ENCODE measurements at regions not wholly inside any gene's neighbourhood (a gene's known extent, or its start where the extent isn't known, plus 50 kb on each side); places are given as distances from the start of the nearest gene placed in this dataset.

DNA sequence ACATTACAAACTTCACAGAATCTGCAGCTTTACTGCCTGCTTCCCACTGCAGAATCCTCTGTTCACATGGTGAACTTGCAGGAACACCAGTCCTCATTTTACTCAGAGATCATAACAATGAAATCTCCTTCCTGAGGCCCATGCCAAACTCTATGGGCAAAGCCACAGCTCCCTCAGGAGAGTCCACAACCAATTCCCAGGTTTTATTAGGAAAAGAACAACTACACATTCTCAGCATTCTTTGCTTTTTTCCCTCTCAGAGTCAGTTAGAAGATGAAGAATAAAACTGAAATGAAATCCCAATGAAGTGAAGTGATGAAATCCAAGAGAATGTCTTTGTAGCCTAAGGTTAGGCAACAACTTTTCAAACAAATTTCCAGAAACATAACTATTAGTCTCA is 233.7 kb downstream of the DSEL start:
- no peak for DNase-seq

DNA sequence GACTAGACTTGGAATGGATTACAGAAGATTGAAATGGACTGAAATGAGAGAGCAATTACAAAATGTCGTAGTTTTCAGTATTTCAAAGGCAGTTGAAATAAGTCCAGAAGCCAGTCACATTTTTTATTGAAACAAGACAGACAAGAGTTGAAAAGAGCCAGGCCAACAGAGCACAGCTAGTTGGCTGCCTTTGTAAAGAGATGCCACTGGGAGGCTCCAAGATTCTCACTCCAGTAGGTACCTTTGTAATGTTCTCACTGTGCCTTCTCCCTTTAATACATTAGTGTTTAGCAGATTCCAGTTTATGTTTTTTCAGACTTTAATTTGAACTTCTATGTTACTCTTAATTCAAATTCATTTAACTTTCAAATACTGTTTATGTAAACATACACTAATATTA is 234.8 kb downstream of the DSEL start:
- no peak for DNase-seq

DNA sequence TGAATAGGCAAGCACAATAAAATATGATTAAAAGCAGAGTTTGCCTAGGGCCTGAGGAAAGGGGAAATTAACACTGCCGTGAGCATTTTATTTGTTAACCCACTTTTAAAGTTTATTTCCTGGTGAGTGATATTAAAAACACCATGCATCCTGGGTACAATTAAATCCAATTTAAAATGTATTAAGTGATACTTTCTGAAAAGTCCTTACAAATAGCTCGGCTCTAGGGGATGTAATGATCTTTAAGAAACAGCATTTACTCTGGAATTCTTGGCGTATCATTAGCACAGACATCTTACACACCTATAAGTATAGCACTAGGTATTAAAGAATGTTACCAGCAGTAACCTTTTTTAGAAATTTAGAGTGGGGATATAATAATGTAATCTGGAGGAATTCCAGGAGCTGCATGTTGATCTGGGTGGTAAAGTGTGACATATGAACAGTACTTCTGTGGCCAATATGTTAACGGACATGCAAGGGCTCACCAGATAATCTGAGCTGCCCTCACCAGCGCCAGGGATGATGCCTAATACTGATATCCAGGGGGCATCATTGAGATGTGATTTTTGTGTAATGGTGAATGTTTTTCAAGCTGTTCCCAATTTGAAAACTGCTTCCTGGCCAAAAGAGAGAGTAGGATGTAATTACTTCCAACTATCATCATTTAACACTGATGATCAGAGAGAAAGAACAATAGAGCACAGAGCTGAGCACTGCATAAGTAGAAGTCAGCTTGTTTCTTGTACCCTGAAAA is 235.9 kb downstream of the DSEL start:
- no peak for DNase-seq

DNA sequence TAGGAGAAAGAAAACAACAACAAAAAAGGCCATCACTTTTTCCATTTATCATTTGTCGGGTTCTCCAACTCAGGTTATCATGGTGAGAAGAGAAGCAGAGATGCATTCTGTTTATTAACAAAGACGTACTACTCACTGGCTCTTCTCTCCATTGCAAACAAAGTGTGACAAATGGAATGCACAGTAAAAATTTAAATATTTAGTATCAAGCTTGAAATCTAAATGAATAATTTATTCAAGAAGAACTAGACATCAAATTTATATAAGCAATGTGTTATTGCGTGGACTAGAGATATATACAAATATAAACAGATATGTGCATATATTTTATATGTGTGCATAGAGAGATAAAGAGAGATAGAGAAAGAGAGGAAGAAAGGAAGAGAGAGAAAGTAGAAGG is 236.5 kb downstream of the DSEL start:
- DNase-seq, result no peak

DNA sequence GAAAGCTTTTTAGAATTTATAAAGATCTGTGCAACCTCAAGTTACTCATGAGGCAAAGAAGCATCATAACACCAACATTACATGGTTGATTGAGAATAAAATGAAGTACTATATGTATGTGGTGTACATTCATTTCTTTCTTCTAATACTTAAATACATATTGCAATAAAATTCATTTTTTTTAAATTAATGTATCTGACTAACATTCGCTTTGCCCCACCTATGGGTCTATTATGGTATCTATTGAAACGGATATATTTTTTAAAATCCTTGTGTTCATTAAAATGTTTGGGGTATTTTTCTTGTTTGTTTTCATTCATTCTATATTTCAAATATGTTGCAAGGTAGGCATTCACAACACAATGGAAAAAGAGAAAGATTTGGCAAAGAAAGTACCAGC is 237.5 kb downstream of the DSEL start:
- DNase-seq, result no peak

DNA sequence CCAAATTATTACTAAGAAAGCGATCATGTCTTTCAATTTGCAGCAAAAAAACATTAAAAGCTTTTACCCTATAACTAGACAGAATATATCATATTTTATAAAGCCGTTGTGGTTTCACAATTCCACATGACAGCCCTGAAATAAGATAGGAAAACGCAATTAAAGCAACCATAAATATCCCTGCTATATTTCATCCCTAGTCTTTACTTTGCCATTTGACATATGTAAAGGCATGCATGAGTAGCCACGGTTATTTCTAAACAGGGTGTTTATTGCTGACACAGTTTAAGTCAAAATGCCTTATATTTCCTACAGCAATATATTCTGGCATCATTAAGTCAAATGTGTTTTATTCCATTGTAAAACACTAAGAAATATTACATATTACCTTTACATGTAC is 239.9 kb downstream of the DSEL start:
- DNase-seq, result no peak

DNA sequence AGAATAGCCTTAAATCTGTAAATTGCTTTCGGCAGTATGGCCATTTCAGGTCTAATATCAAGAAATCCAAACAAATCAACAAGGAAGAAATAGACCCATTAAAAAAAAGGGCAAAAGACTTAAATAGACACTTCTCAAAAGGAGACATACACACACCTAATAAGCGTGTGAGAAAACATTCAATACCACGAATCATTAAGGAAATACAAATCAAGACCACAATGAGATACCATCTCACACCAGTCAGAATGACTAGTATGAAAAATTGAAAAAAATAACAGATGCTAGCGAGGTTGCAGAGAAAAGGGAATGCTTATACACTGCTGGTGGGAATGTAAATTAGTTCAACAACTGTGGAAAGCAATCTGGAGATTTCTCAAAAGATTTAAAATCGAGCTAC is 243.2 kb downstream of the DSEL start:
- no peak for DNase-seq

DNA sequence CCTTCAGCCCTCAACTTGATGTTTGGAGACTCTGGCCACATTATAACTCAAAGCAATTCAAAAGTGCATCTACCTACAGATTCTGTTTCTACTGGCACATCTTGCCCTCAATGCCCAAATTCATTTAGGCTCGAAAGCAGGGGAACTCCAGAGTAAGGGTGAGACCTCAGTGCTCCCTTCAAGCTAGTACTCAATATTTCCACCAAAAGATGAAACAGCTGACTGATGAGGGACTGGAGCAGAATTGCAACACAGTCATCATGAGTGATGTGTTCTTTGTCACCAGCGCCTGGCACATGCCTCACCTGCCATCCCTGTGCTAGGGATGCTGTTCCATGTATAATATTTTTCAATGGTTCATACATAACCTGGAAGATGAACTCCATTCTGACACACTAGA is 247.3 kb downstream of the DSEL start:
- DNase-seq, result no peak

DNA sequence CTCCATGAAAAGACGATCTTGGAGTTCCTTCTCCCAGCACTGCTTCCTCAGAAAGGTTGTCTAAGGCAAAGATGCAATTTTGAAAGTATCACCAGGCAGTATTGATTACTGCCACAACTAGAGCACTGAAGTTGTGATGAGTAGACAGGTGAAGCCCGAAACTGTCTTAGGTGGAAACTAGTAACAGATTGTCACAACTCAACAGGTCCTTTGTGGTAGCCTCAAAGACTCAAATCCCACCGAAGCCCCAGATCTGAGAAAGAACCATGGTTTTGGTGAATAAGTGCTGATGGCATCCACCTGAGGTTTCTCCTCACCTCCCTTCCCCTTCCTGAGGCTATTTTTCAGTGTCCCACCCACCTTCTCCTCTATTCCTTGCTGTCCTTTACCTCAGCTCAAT is 248.0 kb downstream of the DSEL start:
- DNase-seq, result no peak

DNA sequence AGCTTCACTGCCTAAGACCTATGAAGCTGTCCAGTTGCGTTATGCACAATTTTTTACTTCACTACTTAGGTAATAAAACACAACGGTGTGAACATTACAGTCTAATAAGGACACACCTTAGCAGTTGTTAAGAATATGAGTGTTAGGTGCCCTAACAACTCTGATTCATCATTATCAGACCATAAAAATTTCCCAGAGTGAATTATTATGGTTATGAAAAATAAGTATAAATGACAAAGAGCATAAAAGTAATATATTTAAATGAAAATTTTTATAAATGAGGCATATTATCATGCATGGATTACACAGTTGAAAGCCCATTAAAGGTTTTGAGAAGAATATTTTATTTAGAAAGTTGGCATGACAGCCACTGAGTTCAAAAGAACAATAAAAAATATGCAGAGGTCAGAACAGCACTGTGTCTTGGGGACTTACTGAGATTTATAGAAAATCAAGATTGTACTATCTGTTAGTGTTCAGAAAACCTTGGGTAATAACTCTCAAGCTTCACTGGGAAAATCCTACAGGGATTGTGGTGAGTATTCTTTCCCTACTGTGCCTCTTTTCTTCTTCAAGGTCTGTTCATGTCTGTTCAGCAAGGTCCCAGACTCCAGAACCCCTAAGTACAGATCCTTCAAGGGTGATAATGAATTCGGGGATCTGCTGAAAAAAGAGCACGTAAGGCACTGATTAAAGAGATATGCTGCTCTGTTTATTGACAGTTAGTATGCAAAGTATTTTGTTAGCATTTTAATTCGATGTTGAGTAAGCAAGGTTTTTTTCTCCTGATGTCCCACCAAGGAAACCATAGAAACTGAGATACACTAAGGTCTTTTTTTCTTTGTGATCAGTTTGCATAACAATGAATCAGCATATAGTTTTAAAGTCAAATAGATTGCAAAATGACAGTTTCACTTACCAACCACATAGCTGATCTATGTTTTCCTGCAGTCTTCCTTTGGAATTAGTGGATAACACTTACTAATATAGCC is 250.0 kb downstream of the DSEL start:
- DNase-seq, result no peak

DNA sequence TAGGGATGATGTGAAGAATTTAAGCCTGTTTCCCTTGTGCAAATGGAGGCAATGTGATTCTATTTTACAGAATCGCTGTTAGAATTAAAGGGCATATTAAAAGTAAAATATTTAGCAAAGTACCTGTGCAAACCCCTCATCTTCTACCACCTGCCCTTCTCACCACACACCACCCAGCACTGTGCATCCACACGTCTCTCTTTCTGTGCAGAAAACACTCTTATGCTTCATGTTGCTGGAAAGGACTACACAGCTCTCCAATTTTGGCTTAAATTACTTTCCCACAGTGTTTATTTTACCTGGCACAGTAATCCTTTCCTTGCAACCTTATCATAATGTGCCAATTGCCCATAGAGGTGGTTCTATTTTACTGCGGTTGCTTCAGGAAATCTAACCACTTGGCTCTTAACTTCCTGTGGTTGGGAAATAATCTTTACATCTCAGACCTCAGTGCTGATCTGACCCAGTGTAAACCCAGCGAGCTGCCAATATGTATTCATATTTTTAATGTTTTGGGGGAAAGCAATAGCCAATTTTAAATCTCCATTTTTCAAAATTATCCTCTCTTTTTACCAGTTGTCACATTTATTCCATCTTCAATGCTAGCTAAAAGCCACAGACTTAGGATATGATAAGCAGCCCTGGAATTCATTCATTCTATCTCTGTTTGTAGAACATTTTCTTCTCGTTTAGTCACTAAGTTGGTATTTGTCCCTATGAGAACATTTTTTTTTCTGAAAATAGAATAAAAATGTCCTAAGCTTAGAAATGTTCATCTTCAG is 250.9 kb downstream of the DSEL start:
- no peak for DNase-seq

DNA sequence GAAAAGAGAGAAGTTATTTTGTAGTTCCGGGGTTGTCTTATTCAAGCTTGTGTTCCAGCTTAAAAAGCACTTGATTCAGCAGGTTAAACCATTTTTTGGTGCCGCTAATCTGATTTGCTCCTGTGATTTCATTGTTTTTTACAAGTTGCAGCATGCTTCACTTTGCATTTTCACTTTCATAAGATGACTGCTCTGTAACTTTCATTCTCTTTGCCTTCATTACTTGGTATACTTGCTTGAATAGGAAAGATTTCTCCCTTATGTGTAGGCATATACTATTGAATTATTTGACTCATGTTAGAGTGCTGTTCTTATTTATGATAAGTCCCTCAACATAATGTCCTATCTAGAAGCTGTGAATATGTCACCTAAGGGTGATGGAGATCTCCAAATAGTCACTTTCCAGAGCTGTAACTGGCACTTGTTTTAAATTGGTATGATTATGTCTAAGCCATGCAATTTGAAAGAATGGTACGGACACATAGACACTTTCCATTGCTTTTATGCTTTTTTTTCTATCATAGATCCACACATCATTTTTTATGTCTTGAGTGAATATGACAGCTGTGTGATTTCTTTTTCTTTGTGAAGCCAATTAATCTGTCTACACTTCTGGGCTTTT is 254.5 kb downstream of the DSEL start:
- no peak for DNase-seq

DNA sequence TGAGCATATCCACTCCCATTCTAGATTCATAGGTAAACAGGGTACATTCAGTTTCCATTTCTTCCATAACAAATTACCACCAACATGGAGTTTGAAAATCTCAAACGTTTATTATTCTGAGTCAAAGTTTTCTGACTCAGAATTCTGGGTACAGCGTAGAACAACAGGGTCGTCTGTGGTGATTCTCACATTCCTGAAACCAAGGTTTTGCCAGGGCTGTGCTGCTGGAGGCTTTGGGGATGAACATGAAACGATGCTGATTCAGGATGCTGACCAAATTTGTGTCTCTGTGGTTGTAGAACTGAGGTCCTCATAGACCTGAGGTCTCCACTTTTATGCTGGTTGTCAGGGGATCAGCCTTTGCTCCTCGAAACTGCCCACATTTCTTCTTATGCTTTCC is 255.7 kb downstream of the DSEL start:
- DNase-seq, result no peak

DNA sequence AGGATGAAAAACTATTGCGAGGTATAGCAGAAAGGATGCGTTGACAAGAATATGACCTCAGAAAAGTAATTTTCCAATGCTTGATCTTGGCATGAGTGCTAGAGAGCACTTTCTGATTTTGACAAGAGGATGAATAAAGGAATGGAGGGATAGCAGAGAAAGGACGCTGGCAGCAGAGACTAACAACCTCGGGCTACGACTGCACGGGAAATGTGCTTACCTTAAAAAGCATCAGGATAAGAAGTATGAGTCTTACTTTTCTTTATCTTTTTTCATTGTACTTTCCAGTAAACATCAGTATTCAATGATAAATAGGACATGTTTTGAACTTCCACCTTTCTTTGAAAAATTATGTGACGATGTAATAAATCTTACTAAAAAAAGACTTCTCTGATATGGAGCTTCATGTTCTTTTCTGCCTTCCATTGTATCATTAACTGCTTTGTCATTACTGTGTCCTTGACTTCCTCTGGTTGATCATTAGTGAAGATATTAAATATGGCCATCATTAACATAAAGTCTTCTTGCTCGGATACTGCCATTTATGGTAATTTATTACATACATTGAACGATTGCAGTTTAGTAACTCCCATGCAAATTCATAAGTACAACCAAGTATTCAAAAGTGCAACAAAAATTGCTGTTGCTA is 265.6 kb downstream of the DSEL start:
- no peak for DNase-seq

DNA sequence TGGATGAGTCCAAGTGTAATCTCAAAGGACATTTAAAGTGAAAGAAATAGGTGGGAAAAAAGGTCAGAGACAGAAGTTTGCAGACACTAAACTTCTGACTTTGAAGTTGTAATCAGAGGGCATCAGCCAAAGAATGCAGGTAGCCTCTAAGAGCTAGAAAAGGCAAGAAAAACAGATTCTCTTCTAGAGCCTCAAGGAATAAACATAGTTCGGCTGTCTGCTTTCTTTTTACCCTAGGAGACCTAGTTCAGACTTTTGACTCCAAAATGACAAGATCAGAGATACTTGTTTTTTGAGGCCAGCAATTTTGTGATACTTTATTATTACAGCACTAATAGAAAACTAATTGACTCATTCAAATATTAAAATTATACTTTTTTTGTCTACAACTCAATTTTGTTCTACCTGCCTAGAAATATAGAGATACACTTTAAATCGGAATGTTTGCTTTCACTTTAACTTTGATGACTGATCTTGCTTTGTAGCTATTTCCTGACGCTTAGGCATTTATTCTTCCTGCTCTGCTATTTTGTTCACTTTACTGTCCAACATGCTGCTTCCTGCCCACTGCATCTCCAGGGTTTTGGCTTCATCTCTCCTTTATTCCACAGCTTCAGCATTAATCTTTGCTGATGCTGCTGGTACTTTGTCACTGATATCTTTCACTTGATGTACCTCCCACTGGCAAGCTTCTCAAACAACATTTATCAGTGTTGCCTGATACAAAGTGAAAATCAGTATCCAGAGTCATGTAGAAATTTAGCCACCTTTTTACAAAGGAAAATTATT is 272.5 kb downstream of the DSEL start:
- no peak for DNase-seq

DNA sequence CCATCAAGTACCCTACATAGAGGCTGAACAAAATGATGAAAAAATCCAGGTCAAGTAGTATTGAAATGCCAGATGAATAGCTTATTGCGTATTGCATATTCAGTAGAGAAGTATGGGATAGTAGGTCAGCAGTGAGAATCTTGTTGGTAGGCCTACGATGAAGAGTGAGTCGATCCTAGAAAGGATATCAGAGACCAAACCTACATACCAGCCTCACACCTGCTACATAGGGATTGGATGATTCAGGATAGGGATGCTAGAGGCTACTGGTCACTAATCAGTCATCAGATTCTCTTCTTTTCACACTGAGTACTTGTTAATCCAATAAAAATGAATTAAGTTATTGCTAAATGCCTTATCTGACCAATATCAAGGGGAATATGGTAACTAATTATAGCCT is 274.5 kb downstream of the DSEL start:
- no peak for DNase-seq

DNA sequence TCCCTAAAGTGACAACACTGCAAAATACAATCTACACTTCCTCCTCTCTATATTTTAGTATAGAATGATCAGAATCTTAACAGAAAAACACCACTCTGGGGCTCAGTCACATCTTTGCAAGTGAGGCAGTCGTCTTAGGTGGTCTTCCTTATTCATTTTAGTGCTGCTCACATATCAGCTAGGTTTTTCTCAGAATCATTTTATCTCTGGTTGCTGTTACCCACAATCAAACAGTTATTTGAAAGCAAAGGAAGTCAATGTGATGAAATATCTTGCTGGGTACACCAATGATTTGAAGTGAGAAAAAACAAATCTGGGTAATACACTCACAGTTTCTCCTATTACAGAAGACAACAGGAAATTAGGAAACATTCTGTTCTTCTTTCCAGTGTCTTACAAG is 275.2 kb downstream of the DSEL start:
- DNase-seq, result no peak

DNA sequence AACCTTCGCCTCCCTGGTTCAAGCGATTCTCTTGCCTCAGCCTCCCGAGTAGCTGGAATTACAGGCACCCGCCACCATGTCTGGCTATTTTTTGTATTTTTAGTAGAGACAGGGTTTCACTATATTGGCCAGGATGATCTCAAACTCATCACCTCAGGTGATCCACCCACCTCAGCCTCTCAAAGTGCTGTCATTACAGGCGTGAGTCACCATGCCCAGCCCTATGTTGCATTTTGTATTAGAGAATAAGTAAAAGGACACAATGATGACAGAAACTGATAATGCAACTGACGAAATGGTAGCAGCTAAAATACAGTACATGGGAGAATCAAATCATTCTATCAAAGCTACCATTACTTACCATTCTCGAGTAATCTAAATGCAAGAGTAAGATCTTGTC is 276.7 kb downstream of the DSEL start:
- DNase-seq, result no peak

DNA sequence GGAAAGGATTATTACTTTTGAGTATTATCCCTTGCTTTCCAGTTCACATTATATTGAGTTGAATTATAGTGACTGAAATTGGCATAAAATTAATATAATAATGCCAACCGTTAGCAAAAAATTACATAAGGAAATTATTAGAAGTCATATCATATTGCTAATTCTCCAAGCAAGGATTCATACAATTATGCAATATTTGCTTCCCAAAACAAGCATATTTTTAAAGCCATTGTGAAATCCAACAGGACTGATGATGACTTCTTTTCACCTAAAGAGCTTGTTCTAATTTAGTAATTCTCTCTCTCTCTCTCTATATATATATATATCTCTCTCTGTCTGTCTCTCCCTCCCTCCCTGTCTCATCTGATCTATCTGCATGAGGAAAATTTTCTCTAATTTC is 283.5 kb downstream of the DSEL start:
- DNase-seq, result no peak

DNA sequence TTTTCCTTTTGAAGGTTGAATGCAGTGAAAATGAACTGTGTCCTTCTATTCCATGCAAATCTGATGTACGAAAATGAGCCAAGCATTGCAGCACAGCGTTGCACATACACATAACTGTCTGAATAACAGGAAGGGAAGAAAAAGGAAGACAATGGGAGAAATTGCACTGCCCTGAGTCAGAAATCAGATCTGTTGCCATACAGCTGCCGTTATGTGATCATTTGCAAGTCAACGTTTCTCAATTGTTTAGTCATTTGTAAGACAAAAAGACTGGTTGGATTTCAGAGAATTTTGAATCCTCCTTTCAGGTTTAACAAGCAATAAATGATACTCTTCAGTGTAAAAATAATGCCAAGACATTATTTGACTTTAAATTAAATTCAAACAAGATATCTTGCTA is 284.1 kb downstream of the DSEL start:
- DNase-seq, result no peak

DNA sequence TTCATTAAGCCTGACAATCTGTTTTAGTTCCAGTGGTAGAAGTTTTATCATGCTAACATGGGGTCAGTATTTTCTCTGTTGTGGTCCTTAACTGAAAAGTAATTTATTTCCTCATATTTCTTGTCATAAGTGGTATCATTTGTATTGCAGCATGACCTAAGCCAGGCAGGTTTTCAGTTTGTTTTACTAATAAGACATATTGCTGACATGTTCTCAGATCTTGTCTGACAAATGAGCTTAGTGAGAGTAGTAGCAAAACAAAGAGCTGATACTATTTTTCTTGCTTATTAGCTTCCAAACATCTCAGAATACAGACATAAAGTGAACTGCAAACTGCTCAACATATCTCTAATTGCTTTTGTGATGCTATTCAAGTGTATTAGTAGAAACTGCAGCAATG is 293.6 kb downstream of the DSEL start:
- DNase-seq, result no peak

DNA sequence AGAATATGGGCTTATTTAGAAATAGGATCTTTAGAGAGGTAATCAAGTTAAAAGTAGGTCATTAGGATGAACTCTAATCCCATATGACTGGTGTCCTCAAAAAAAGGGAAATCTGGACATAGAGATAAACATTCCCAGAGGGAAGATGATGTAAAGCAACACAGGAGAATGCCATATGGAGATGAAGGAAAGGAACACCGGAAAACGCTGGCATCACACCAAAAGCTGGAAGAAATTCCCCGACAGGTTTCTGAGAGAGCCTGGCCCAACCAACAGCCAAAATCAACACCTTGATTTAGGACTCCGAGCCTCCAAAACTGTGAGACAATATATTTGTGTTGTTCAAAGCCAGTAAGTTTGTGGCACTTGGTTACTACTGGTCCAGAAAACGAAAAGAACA is 296.7 kb downstream of the DSEL start:
- DNase-seq, result no peak

All from retina (tissue), 1 donor.